ENCODE measurements at regions not wholly inside any gene's neighbourhood (a gene's known extent, or its start where the extent isn't known, plus 50 kb on each side); places are given as distances from the start of the nearest gene placed in this dataset.
"Not testable (repeated sequence)": the region's sequence is repeated elsewhere in the genome, so short reads cannot be mapped to it uniquely, and the experiment has no call there.

- Histone ChIP-seq H3K27me3 (replicated peaks; ENCODE audit: control insufficient read depth, insufficient read depth, low read length) (no peaks in the 10 kb centered on the region), H3K36me3 (ENCODE audit: control insufficient read depth, insufficient read depth, low read length) (no peaks in the 10 kb centered on the region), H3K4me3 (replicated peaks; ENCODE audit: low read depth, low read length) (no peak overlapping the region)
- no peak for TF ChIP-seq CTCF (IDR thresholded peaks at IDR 0.05; ENCODE audit: insufficient read depth, low read length, poor library complexity, severe bottlenecking)
- no peak for DNase-seq (ENCODE audit: extremely low read depth, insufficient read length)
Measured at GRCh38 chr4:179151770-179152169, 1709.5 kb upstream of the AGA start.

- Histone ChIP-seq H3K4me3 (replicated peaks; ENCODE audit: low read depth, low read length) (no peak overlapping the region), H3K27me3 (replicated peaks; ENCODE audit: control insufficient read depth, insufficient read depth, low read length) (no peaks in the 10 kb centered on the region), H3K36me3 (ENCODE audit: control insufficient read depth, insufficient read depth, low read length) (no peaks in the 10 kb centered on the region)
- no peak for TF ChIP-seq CTCF (IDR thresholded peaks at IDR 0.05; ENCODE audit: insufficient read depth, low read length, poor library complexity, severe bottlenecking)
- DNase-seq (ENCODE audit: extremely low read depth, insufficient read length): no peak
Measured at GRCh38 chr4:179163147-179163546, 1720.9 kb upstream of the AGA start.

DNA sequence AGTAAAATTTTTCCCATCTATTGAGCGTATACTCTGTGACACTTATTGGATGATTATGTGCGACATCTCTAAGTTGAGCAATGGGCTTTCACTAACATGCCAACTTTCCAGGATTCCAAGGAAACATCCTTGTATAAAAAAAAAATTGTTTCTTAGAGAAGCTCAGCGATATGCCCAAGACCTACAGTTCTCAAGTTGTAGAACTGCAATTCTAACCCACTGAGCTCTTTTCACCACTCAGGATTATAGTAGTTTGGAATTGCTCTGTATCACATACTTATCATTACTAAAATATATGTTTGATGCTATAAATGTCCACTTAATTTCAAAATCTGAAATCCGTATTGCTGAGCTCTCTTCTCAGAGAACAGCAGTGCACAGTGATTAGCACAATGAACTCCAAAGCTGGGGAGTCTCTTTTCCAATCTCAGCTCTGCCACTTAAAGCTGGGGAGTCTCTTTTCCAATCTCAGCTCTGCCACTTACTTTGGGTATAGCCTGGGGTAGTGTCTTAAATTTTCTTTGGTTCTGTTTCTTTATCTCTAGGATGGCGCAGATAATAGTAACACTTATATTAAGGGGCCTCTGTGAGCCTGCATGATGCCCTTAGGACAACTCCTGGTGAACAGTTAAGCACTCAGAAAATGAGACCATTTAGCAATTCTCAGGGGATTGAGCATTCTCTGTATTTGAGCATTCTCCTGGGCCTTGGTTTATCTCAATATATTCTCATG lies 1722.2 kb upstream of the AGA start:
- H3K4me3 ChIP-seq (replicated peaks; ENCODE audit: low read depth, low read length): no peak overlapping the region
- no peaks in the 10 kb centered on the region for H3K27me3 ChIP-seq (replicated peaks; ENCODE audit: control insufficient read depth, insufficient read depth, low read length)
- DNase-seq (ENCODE audit: extremely low read depth, insufficient read length): no peak
- H3K36me3 ChIP-seq (ENCODE audit: control insufficient read depth, insufficient read depth, low read length): no peaks in the 10 kb centered on the region
- no peak for TF ChIP-seq CTCF (IDR thresholded peaks at IDR 0.05; ENCODE audit: insufficient read depth, low read length, poor library complexity, severe bottlenecking)

DNA sequence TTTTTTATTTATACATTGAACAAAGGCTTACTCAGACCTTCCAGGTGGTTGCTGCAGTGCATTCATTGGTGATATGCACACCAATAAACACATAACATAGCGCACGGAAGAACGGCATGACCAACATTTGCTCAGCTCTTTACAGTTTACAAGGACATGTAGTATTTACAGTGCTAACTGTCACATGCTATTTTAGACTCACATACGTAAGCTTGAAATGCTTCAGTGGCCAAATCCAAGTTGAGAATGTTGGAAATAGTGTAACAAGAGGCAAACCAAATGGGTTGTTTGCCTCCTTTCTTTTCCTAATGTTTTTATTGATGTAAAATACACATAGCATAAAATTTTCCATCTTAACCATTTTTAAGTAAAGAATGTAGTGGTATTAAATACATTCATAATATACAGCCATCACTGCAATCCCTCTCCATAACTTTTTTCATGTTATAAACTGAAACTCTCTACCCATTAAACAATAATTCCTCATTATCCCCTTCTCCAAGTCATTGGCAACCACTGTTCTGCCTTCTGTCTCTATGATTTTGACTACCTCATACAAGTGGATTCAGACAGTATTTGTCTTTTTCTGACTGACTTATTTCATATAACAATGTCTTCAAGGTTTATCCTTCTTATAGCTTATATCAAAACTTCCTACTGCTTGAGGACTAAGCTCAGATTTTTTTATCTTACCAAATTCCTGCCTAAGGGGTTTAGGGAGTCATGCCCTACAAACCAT lies 1722.9 kb upstream of the AGA start:
- no peak for TF ChIP-seq CTCF (IDR thresholded peaks at IDR 0.05; ENCODE audit: insufficient read depth, low read length, poor library complexity, severe bottlenecking)
- DNase-seq (ENCODE audit: extremely low read depth, insufficient read length): no peak
- Histone ChIP-seq H3K4me3 (replicated peaks; ENCODE audit: low read depth, low read length) (no peak overlapping the region), H3K36me3 (ENCODE audit: control insufficient read depth, insufficient read depth, low read length) (no peaks in the 10 kb centered on the region), H3K27me3 (replicated peaks; ENCODE audit: control insufficient read depth, insufficient read depth, low read length) (no peaks in the 10 kb centered on the region)

GRCh38 chr4:179165862-179166261 lies 1723.6 kb upstream of the AGA start:
- no peaks in the 10 kb centered on the region for H3K36me3 ChIP-seq (ENCODE audit: control insufficient read depth, insufficient read depth, low read length)
- no peaks in the 10 kb centered on the region for H3K27me3 ChIP-seq (replicated peaks; ENCODE audit: control insufficient read depth, insufficient read depth, low read length)
- no peak overlapping the region for H3K4me3 ChIP-seq (replicated peaks; ENCODE audit: low read depth, low read length)
- no peak for TF ChIP-seq CTCF (IDR thresholded peaks at IDR 0.05; ENCODE audit: insufficient read depth, low read length, poor library complexity, severe bottlenecking)
- DNase-seq (ENCODE audit: extremely low read depth, insufficient read length): no peak

DNA sequence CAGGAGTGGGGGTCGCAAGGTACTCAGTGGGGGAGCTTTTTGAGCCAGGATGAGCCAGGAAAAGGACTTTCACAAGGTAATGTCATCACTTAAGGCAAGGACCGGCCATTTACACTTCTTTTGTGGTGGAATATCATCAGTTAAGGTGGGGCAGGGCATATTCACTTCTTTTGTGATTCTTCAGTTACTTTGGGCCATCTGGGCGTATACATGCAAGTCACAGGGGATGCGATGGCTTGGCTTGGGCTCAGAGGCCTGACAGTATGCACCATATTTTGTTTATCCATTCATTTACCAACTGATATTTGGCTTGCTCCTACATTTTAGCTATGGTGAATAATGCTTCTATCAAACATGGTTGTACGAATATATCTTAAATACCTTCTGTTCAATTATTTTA lies 1728.1 kb upstream of the AGA start:
- H3K27me3 ChIP-seq (replicated peaks; ENCODE audit: control insufficient read depth, insufficient read depth, low read length); H3K36me3 ChIP-seq (ENCODE audit: control insufficient read depth, insufficient read depth, low read length); DNase-seq (ENCODE audit: extremely low read depth, insufficient read length); H3K4me3 ChIP-seq (replicated peaks; ENCODE audit: low read depth, low read length): not testable (repeated sequence)
